ENCODE measurements at regions not wholly inside any gene's neighbourhood (a gene's known extent, or its start where the extent isn't known, plus 50 kb on each side); places are given as distances from the start of the nearest gene placed in this dataset.

- Histone ChIP-seq H3K27me3 (replicated peaks in 1 of 4; ENCODE audit: control insufficient read depth in 3 of 4, extremely low read depth in 1 of 4, insufficient read depth in 3 of 4, low read length in 3 of 4) (no peaks in the 10 kb centered on the region), H3K4me2 (ENCODE audit: insufficient read depth in 1 of 2, low read depth in 2 of 2, low read length in 2 of 2) (no peak overlapping the region), H3K79me2 (ENCODE audit: control insufficient read depth in 1 of 2, insufficient read depth in 2 of 2, low read length in 2 of 2) (no peaks in the 10 kb centered on the region), H3K23me2 (ENCODE audit: low read depth, low read length) (peaks cover 12% of the 10 kb centered on the region; the same call in 1 of the 2 replicates), H3K56ac (replicated peaks; ENCODE audit: insufficient read length, low read depth, low read length) (no peak overlapping the region), H3K4ac (replicated peaks; ENCODE audit: insufficient read length, low read depth, low read length) (no peak overlapping the region), H3K4me1 (replicated peaks in 1 of 4; ENCODE audit: control insufficient read depth in 3 of 4, insufficient read depth in 4 of 4, low read length in 3 of 4) (no peaks in the 10 kb centered on the region; a peak in 1 of 7 replicates), H2BK12ac (ENCODE audit: low read depth, low read length) (no peak overlapping the region), H4K91ac (replicated peaks; ENCODE audit: insufficient read length, low read length) (no peak overlapping the region), H3K14ac (ENCODE audit: insufficient read length) (no peak overlapping the region), H2AK5ac (ENCODE audit: low read depth, low read length) (no peak overlapping the region), H2BK20ac (ENCODE audit: low read length) (no peak overlapping the region), H3K9ac (replicated peaks in 1 of 4; ENCODE audit: extremely low read depth in 1 of 4, low read depth in 3 of 4, low read length in 3 of 4) (no peak overlapping the region), H3K79me1 (ENCODE audit: low read depth, low read length) (no peaks in the 10 kb centered on the region), H2AFZ (ENCODE audit: low read length) (0 out of 2 replicates have a peak overlapping the region, but pooled peaks have one; percentile 1), H3K27ac (ENCODE audit: low read depth, low read length) (no peak overlapping the region), H3K18ac (ENCODE audit: extremely low read depth, low read length) (no peak overlapping the region), H4K8ac (ENCODE audit: extremely low read depth, insufficient read depth, low read length) (no peak overlapping the region), H2BK15ac (ENCODE audit: low read length) (no peak overlapping the region), H3K23ac (ENCODE audit: insufficient read length) (no peak overlapping the region), H3K4me3 (ENCODE audit: extremely low read depth in 1 of 4, insufficient read depth in 2 of 4, low read depth in 3 of 4, low read length in 4 of 4) (no peak overlapping the region), H4K20me1 (replicated peaks in 1 of 2; ENCODE audit: control insufficient read depth in 1 of 2, insufficient read depth in 2 of 2, low read length in 2 of 2) (peaks cover 0 to 4% of the 10 kb centered on the region in 2 experiments), H3K36me3 (ENCODE audit: control insufficient read depth in 2 of 4, insufficient read depth in 4 of 4, low read length in 3 of 4) (no peaks in the 10 kb centered on the region), H3K9me3 (ENCODE audit: insufficient read depth in 2 of 2, low read depth in 1 of 2, low read length in 1 of 2) (peaks cover 0 to 7% of the 10 kb centered on the region in 2 experiments; a peak in 2 of 4 replicates), H2BK120ac (replicated peaks; ENCODE audit: low read depth, low read length) (no peak overlapping the region), H4K5ac (ENCODE audit: insufficient read length, low read depth, low read length) (no peak overlapping the region), H2BK5ac (ENCODE audit: low read depth, low read length) (no peak overlapping the region)
- DNase-seq (ENCODE audit: low read depth in 1 of 2, low spot score in 2 of 2): no peak
- ChIA-PET POLR2A (ENCODE audit: partially characterized antibody) (no interaction called here), CTCF (ENCODE audit: partially characterized antibody) (interaction anchor here (1.2 kb wide), 1 partner anchor 421 kb away, joined by 3 read pairs; no protein-coding TSS in a partner anchor)
- WGBS, 2 experiments (ENCODE audit: extremely low coverage in 1 of 2, insufficient coverage in 1 of 2, insufficient read length in 1 of 2, insufficient replicate concordance in 2 of 2, low coverage in 1 of 2, low lambda C conversion rate in 2 of 2, missing lambda C conversion rate in 1 of 2): 83% methylated on average over 11 of the region's 11 CpGs; no CpG with 5 or more reads in 1 of the 2 experiments
- TF ChIP-seq MAFK (IDR thresholded peaks at IDR 0.05; ENCODE audit: low read depth, low read length) (0 out of 2 replicates have a peak, but pooled peaks have one; percentile 28), SP1 (IDR thresholded peaks at IDR 0.05; ENCODE audit: low read depth, low read length) (peak; percentile 91), RFX5 (IDR thresholded peaks at IDR 0.05; ENCODE audit: borderline replicate concordance, low read depth, low read length) (no peak), SUZ12 (IDR thresholded peaks at IDR 0.05; ENCODE audit: low read length) (no peak), KDM4A (IDR thresholded peaks at IDR 0.05; ENCODE audit: low read depth, low read length, severe bottlenecking) (no peak), TAF1 (IDR thresholded peaks at IDR 0.05; ENCODE audit: low read depth, low read length) (no peak)
- no peak for FAIRE-seq
Measured at GRCh38 chr12:131537267-131537958, 173.5 kb upstream of the SFSWAP start.

Measured in H1 (cell line).